Vagina (tissue), 2 donors: ENCODE measurements at regions not wholly inside any gene's neighbourhood (a gene's known extent, or its start where the extent isn't known, plus 50 kb on each side); places are given as distances from the start of the nearest gene placed in this dataset.

Experiments used
- CTCF ChIP-seq, 3 experiments: fragments of 450-650 bp in 2 of 3; fragments of 200-600 bp in 1 of 3; sonication (generic) in 1 of 3; IDR thresholded peaks; one replicate each; pipeline ENCODE4 v1.5.1; 2017 to 2019; ENCODE audit warnings: antibody characterized with exemption in 3 of 3, mild to moderate bottlenecking in 2 of 3, moderate library complexity in 2 of 3
- POLR2A ChIP-seq, 2 donors: fragments of 450-650 bp; IDR thresholded peaks; one replicate each; pipeline ENCODE4 v1.6.1; 2017; ENCODE audit warnings: antibody characterized with exemption in 2 of 2, mild to moderate bottlenecking in 2 of 2, moderate library complexity in 2 of 2

DNA sequence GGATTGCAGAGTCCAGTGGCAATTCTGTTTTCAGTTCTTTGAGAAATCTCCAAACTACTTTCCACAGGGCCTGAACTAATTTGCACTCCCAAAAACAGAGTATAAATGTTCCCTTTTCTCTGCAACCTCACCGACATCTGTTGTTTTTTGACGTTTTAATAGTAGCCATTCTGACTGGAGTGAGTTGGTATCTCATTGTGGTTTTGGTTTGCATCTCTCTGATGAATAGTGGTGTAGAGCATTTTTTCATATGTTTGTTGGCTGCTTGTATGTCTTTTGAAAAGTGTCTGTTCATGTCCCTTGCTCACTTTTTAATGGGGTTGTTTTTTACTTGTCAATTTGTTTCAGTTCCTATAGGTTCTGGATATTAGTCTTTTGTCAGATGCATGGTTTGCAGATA lies 72.6 kb downstream of the PALM2AKAP2 start:
- TF ChIP-seq POLR2A (IDR thresholded peaks at IDR 0.05): no peak
- TF ChIP-seq CTCF (IDR thresholded peaks at IDR 0.05): no peak
